ENCODE measurements at regions not wholly inside any gene's neighbourhood (a gene's known extent, or its start where the extent isn't known, plus 50 kb on each side); places are given as distances from the start of the nearest gene placed in this dataset.

- peaks cover 2% of the 10 kb centered on the region for H3K9me3 Mint-ChIP-seq (ENCODE audit: insufficient read depth)
- H3K36me3 ChIP-seq (replicated peaks in 1 of 2; ENCODE audit: control extremely low read depth in 1 of 2, control insufficient read depth in 1 of 2, extremely low read depth in 1 of 2, insufficient read depth in 2 of 2, low read length in 1 of 2), result no peaks in the 10 kb centered on the region
- ChIA-PET POLR2A (no interaction called here), CTCF (no interaction called here)
- no peak overlapping the region for H3K27ac ChIP-seq (ENCODE audit: low read length in 2 of 2)
- no peaks in the 10 kb centered on the region for H3K79me2 ChIP-seq (ENCODE audit: control insufficient read depth, insufficient read depth, low read length)
- no peak overlapping the region for H3K4me3 Mint-ChIP-seq
- no peaks in the 10 kb centered on the region for H3K27me3 Mint-ChIP-seq
- H3K9ac ChIP-seq (ENCODE audit: low read length), result no peak overlapping the region
- H3K4me1 Mint-ChIP-seq, result no peaks in the 10 kb centered on the region
- no peak for TF ChIP-seq CTCF (IDR thresholded peaks at IDR 0.05)
- no peak for TF ChIP-seq EZH2 (IDR thresholded peaks at IDR 0.05; ENCODE audit: borderline replicate concordance, insufficient read depth, low read depth, low read length, poor library complexity, severe bottlenecking)
- H3K4me1 ChIP-seq (ENCODE audit: control insufficient read depth in 2 of 2, insufficient read depth in 2 of 2, low read length in 2 of 2), result no peaks in the 10 kb centered on the region
- WGBS (ENCODE audit: insufficient coverage), result 84% methylated on average over 2 of the region's 6 CpGs
- ATAC-seq (ENCODE audit: low read depth) (no peak), DNase-seq (no peak)
- no peak overlapping the region for H3K4me3 ChIP-seq (ENCODE audit: control extremely low read depth in 1 of 5, extremely low read depth in 1 of 5, insufficient read depth in 1 of 5, low read depth in 2 of 5, low read length in 4 of 5)
- H2AFZ ChIP-seq (ENCODE audit: insufficient read depth, low read depth, low read length, poor library complexity, severe bottlenecking), result no peak overlapping the region
- H3K27me3 ChIP-seq (replicated peaks in 1 of 4; ENCODE audit: control extremely low read depth in 1 of 4, control insufficient read depth in 3 of 4, insufficient read depth in 4 of 4, low read length in 3 of 4), result no peaks in the 10 kb centered on the region
- H3K4me2 ChIP-seq (replicated peaks; ENCODE audit: low read depth, low read length, poor library complexity, severe bottlenecking), result no peak overlapping the region
- no peak overlapping the region for H3K27ac Mint-ChIP-seq
- H4K20me1 ChIP-seq (ENCODE audit: control insufficient read depth, insufficient read depth, low read length, poor library complexity, severe bottlenecking), result no peaks in the 10 kb centered on the region
- intact Hi-C loops (cut with micrococcal nuclease), result no loop called here
- H3K9me3 ChIP-seq (ENCODE audit: control extremely low read depth in 1 of 3, control insufficient read depth in 2 of 3, insufficient read depth in 1 of 3, low read length in 2 of 3), result no peaks in the 10 kb centered on the region
Measured at GRCh38 chr12:127680516-127680915, 586.5 kb upstream of the TMEM132C start.

- H3K36me3 ChIP-seq (replicated peaks in 1 of 2; ENCODE audit: control extremely low read depth in 1 of 2, control insufficient read depth in 1 of 2, extremely low read depth in 1 of 2, insufficient read depth in 2 of 2, low read length in 1 of 2), result no peaks in the 10 kb centered on the region
- ChIA-PET POLR2A (no interaction called here), CTCF (no interaction called here)
- Mint-ChIP-seq H3K27me3 (no peaks in the 10 kb centered on the region), H3K4me3 (no peak overlapping the region), H3K4me1 (no peaks in the 10 kb centered on the region), H3K27ac (no peak overlapping the region), H3K9me3 (ENCODE audit: insufficient read depth) (peaks cover 2% of the 10 kb centered on the region)
- no peak for DNase-seq
- TF ChIP-seq EZH2 (IDR thresholded peaks at IDR 0.05; ENCODE audit: borderline replicate concordance, insufficient read depth, low read depth, low read length, poor library complexity, severe bottlenecking) (no peak), CTCF (IDR thresholded peaks at IDR 0.05) (no peak)
- no peak overlapping the region for H3K4me3 ChIP-seq (ENCODE audit: control extremely low read depth in 1 of 5, extremely low read depth in 1 of 5, insufficient read depth in 1 of 5, low read depth in 2 of 5, low read length in 4 of 5)
- H3K9me3 ChIP-seq (ENCODE audit: control extremely low read depth in 1 of 3, control insufficient read depth in 2 of 3, insufficient read depth in 1 of 3, low read length in 2 of 3), result no peaks in the 10 kb centered on the region
- 80% methylated on average over 7 of the region's 9 CpGs for WGBS (ENCODE audit: insufficient coverage)
- ATAC-seq (ENCODE audit: low read depth), result no peak
- H4K20me1 ChIP-seq (ENCODE audit: control insufficient read depth, insufficient read depth, low read length, poor library complexity, severe bottlenecking), result no peaks in the 10 kb centered on the region
- H3K27ac ChIP-seq (ENCODE audit: low read length in 2 of 2), result no peak overlapping the region
- H3K27me3 ChIP-seq (replicated peaks in 1 of 4; ENCODE audit: control extremely low read depth in 1 of 4, control insufficient read depth in 3 of 4, insufficient read depth in 4 of 4, low read length in 3 of 4), result no peaks in the 10 kb centered on the region
- no peak overlapping the region for H2AFZ ChIP-seq (ENCODE audit: insufficient read depth, low read depth, low read length, poor library complexity, severe bottlenecking)
- no peak overlapping the region for H3K9ac ChIP-seq (ENCODE audit: low read length)
- H3K4me1 ChIP-seq (ENCODE audit: control insufficient read depth in 2 of 2, insufficient read depth in 2 of 2, low read length in 2 of 2), result no peaks in the 10 kb centered on the region
- intact Hi-C loops (cut with micrococcal nuclease), result no loop called here
- H3K4me2 ChIP-seq (replicated peaks; ENCODE audit: low read depth, low read length, poor library complexity, severe bottlenecking), result no peak overlapping the region
- H3K79me2 ChIP-seq (ENCODE audit: control insufficient read depth, insufficient read depth, low read length), result no peaks in the 10 kb centered on the region
Measured at GRCh38 chr12:127681151-127681754, 585.7 kb upstream of the TMEM132C start.

Measured in B cell (primary cell).